GM23248 (cell line): ENCODE measurements at regions not wholly inside any gene's neighbourhood (a gene's known extent, or its start where the extent isn't known, plus 50 kb on each side); places are given as distances from the start of the nearest gene placed in this dataset.

Experiments used
- DNase-seq: peaks from one replicate; pipeline ENCODE4 v3.0.0-alpha.2; 2015
- H2AFZ ChIP-seq: fragments of 200-600 bp; sonication (generic); 2 replicates; pipeline ENCODE4 v1.6.1; 2016; ENCODE audit warnings: antibody characterized with exemption
- H3F3A ChIP-seq: fragments of 200-600 bp; sonication (generic); 2 replicates; pipeline ENCODE4 v1.6.1; 2016; ENCODE audit warnings: mild to moderate bottlenecking, antibody characterized with exemption, mixed run types; ENCODE audit not compliant: insufficient read depth
- H3K27ac ChIP-seq: fragments of 200-600 bp; sonication (generic); 2 replicates; pipeline ENCODE4 v1.5.1; 2016; ENCODE audit warnings: mild to moderate bottlenecking
- H3K27me3 ChIP-seq: fragments of 200-600 bp; sonication (generic); replicated peaks from 2 replicates; pipeline ENCODE4 v1.6.1; 2016; ENCODE audit warnings: mild to moderate bottlenecking; ENCODE audit not compliant: insufficient read depth
- H3K36me3 ChIP-seq: fragments of 200-600 bp; sonication (generic); 2 replicates; pipeline ENCODE4 v1.6.1; 2016; ENCODE audit warnings: low read depth, mild to moderate bottlenecking
- H3K4me1 ChIP-seq: fragments of 200-600 bp; sonication (generic); 2 replicates; pipeline ENCODE4 v1.6.1; 2016; ENCODE audit warnings: mild to moderate bottlenecking; ENCODE audit not compliant: insufficient read depth
- H3K4me2 ChIP-seq: fragments of 200-600 bp; sonication (generic); one replicate; pipeline ENCODE4 v1.6.1; 2016; ENCODE audit warnings: mild to moderate bottlenecking; ENCODE audit not compliant: unreplicated experiment
- H3K4me3 ChIP-seq: fragments of 200-600 bp; sonication (generic); 2 replicates; pipeline ENCODE4 v1.5.1; 2016; ENCODE audit warnings: mild to moderate bottlenecking
- H3K79me2 ChIP-seq: fragments of 200-600 bp; sonication (generic); 2 replicates; pipeline ENCODE4 v1.6.1; 2016; ENCODE audit warnings: mild to moderate bottlenecking; ENCODE audit not compliant: insufficient read depth
- H3K9ac ChIP-seq: fragments of 200-600 bp; sonication (generic); 2 replicates; pipeline ENCODE4 v1.6.1; 2016; ENCODE audit warnings: mild to moderate bottlenecking
- H3K9me2 ChIP-seq: fragments of 200-600 bp; sonication (generic); 2 replicates; pipeline ENCODE4 v1.6.1; 2016; ENCODE audit warnings: mixed run types, mild to moderate bottlenecking, moderate library complexity; ENCODE audit not compliant: insufficient read depth
- H3K9me3 ChIP-seq: fragments of 200-600 bp; sonication (generic); one replicate; pipeline ENCODE4 v1.6.1; 2017; ENCODE audit warnings: low read depth
- H4K20me1 ChIP-seq: fragments of 200-600 bp; sonication (generic); 2 replicates; pipeline ENCODE4 v1.6.0; 2016; ENCODE audit not compliant: insufficient read depth
- EZH2 ChIP-seq: fragments of 200-600 bp; sonication (generic); IDR thresholded peaks from 2 replicates; pipeline ENCODE4 v1.6.1; 2018; ENCODE audit warnings: antibody characterized with exemption, mild to moderate bottlenecking; ENCODE audit not compliant: insufficient read depth, poor library complexity, severe bottlenecking
- EZH2phosphoT487 ChIP-seq: fragments of 200-600 bp; sonication (generic); IDR thresholded peaks from 2 replicates; pipeline ENCODE4 v1.6.1; 2018; ENCODE audit warnings: antibody characterized with exemption, moderate library complexity, mild to moderate bottlenecking, low read depth; ENCODE audit not compliant: insufficient read depth
- WGBS, 2 experiments: methylation state at CpG; one replicate each; pipeline ENCODE4 v1.1.6; 2015 to 2017; ENCODE audit warnings: low lambda C conversion rate in 2 of 2, low coverage in 1 of 2; ENCODE audit errors: missing lambda C conversion rate in 2 of 2; 5-methylcytosine and 5-hydroxymethylcytosine counted together
- in situ Hi-C: fragments of 300-500 bp; cut with MboI; formaldehyde crosslinking; loops from 2 replicates; pipeline ENCODE4 v1.15.0; 2020

DNA sequence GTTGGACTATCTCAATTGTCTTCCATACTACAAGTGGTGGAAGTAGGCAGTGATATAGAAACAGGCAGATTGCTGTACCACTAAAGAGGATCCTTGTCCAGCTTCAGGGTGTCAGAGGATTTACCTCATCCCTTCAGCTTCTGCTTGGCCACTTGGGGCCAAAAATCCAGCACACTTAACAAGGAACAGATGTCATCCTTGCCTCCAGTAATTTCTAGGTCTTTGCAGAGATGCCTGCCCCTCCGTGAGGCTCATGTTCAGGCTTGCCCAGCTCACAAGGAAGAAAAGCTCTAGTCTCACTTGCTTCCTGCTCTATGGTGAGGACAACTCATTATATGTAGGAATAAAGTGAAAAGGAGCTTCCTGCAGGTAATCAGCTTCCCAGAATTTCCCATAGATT is 510.3 kb downstream of the EPHA3 start:
- Histone ChIP-seq H4K20me1 (no peaks in the 10 kb centered on the region), H3K27me3 (no peaks in the 10 kb centered on the region), H3K4me2 (no peak overlapping the region), H3K79me2 (no peaks in the 10 kb centered on the region), H3K9me2 (no peaks in the 10 kb centered on the region), H3K4me1 (no peaks in the 10 kb centered on the region), H3K9ac (no peak overlapping the region), H2AFZ (no peak overlapping the region), H3K36me3 (no peaks in the 10 kb centered on the region), H3K27ac (no peak overlapping the region), H3K9me3 (no peaks in the 10 kb centered on the region), H3F3A (no peaks in the 10 kb centered on the region), H3K4me3 (no peak overlapping the region)
- peak; percentile 5 for DNase-seq
- 6 to 9% methylated on average over 1 of the region's 1 CpG for WGBS, 2 experiments
- no peak for TF ChIP-seq EZH2
- no peak for TF ChIP-seq EZH2phosphoT487
- in situ Hi-C loops, result no loop called here

DNA sequence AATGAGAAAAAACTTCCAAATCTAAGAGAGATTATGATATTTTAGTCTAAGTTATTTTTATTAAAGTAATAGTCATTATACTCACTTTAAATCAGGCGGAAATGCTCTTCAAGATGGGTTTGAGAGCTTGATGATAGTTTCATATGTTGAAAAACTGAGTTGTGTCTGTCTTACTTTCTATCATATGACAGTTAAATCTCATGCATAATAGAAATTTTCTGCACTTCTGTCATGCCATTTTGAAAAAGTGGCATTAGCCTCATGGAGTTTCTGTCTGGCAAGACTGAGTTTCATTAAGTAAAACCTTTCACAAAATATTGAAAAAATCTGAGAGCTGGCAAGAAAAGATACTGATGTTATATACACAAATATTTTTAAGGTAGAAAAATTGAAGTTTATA is 511.8 kb downstream of the EPHA3 start:
- H4K20me1 ChIP-seq, result no peaks in the 10 kb centered on the region
- no peak overlapping the region for H3K27ac ChIP-seq
- WGBS, 2 experiments, result 7 to 21% methylated on average over 1 of the region's 1 CpG
- no peaks in the 10 kb centered on the region for H3K9me3 ChIP-seq
- H3K9me2 ChIP-seq, result no peaks in the 10 kb centered on the region
- TF ChIP-seq EZH2phosphoT487 (no peak), EZH2 (no peak)
- in situ Hi-C loops, result no loop called here
- H3K36me3 ChIP-seq, result no peaks in the 10 kb centered on the region
- DNase-seq, result no peak
- no peaks in the 10 kb centered on the region for H3K4me1 ChIP-seq
- H3K4me2 ChIP-seq, result no peak overlapping the region
- H3F3A ChIP-seq, result no peaks in the 10 kb centered on the region
- no peak overlapping the region for H3K4me3 ChIP-seq
- H3K9ac ChIP-seq, result no peak overlapping the region
- H2AFZ ChIP-seq, result no peak overlapping the region
- no peaks in the 10 kb centered on the region for H3K79me2 ChIP-seq
- H3K27me3 ChIP-seq, result no peaks in the 10 kb centered on the region

DNA sequence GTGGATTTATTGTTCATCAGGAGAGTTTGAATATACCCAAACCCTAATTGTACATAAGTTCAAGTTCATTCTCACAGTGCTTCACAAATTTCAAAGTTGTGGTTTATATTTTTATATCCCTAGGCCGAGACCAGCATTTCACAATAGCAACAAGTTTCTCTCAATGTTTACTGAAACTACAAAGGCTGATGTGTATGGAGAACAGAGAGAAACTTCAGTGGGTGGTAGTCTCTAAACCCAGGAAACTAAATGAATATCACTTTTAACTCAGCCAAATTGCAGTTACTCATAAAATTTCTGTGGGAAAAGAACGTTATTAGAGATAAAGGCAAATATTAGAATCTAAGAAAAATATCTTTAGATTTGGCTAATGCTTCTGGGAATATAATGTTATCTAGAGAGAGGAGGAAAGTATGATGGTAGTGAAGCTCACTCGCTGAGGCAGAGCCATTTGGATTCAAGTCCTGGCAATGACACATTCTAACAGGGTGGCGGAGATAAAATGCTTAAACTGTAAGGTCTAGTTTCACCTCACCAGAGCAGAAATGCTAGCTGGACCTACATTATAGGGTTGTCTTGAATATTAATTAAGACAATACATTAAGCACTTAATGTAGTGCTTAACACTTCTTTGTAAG is 514.8 kb downstream of the EPHA3 start:
- Histone ChIP-seq H3K27ac (no peak overlapping the region), H3K4me3 (no peak overlapping the region), H3K9me2 (no peaks in the 10 kb centered on the region), H4K20me1 (no peaks in the 10 kb centered on the region), H3K9ac (no peak overlapping the region), H3K27me3 (no peaks in the 10 kb centered on the region), H3K4me1 (no peaks in the 10 kb centered on the region), H3K4me2 (no peak overlapping the region), H3K79me2 (no peaks in the 10 kb centered on the region), H3K36me3 (no peaks in the 10 kb centered on the region), H3K9me3 (no peaks in the 10 kb centered on the region), H3F3A (no peaks in the 10 kb centered on the region), H2AFZ (no peak overlapping the region)
- no peak for DNase-seq
- 14 to 17% methylated on average over 4 of the region's 4 CpGs for WGBS, 2 experiments
- in situ Hi-C loops, result no loop called here
- TF ChIP-seq EZH2phosphoT487 (no peak), EZH2 (no peak)

DNA sequence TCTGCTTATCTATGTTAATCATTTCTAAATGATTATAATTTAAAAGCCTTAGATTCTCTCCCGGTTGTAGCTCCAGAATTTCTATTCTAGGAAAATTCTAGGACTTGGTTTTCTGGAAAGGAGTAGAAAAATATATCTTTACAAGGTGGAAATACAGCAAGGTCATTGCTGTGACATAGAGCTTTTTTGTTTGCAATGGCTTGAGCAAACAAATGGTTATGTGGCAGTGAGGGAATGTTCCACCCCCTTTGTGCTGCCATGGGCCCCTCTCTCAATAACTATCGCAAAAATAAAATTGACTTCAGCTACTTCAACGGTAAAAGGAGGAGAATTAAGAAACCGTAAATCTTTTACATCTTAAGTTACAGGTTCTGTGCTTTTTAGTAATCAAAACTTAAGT is 517.1 kb downstream of the EPHA3 start:
- Histone ChIP-seq H3K27ac (no peak overlapping the region), H3K27me3 (no peaks in the 10 kb centered on the region), H3F3A (no peaks in the 10 kb centered on the region), H3K79me2 (no peaks in the 10 kb centered on the region), H3K9me3 (no peaks in the 10 kb centered on the region), H3K9ac (no peak overlapping the region), H3K4me2 (no peak overlapping the region), H2AFZ (no peak overlapping the region), H3K9me2 (no peaks in the 10 kb centered on the region), H4K20me1 (no peaks in the 10 kb centered on the region), H3K36me3 (no peaks in the 10 kb centered on the region), H3K4me3 (no peak overlapping the region), H3K4me1 (no peaks in the 10 kb centered on the region)
- no peak for TF ChIP-seq EZH2
- no peak for TF ChIP-seq EZH2phosphoT487
- in situ Hi-C loops, result no loop called here
- no peak for DNase-seq
- WGBS, 2 experiments, result 23 to 26% methylated on average over 4 of the region's 4 CpGs

DNA sequence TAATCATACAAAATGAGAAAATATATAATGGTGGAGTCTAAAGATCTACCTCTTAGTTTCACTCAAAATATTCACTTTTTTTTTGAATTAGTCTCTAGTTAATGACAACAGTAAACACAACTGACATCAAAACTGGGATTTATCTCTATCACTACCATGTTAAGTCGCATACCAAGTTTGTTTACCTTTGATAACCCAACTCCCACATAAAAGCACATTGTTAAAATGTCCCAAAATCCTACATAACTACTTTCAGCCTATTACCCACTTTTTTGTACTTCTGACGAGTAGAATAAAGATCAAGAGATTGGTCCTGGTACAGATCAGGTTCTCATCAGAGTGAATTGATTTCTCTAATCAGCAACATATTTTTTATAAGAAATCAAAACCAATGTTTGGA is 518.5 kb downstream of the EPHA3 start:
- Histone ChIP-seq H3K27me3 (no peaks in the 10 kb centered on the region), H3K9me3 (no peaks in the 10 kb centered on the region), H3K9me2 (no peaks in the 10 kb centered on the region), H3K79me2 (no peaks in the 10 kb centered on the region), H2AFZ (no peak overlapping the region), H3K4me2 (no peak overlapping the region), H3K9ac (no peak overlapping the region), H4K20me1 (no peaks in the 10 kb centered on the region), H3F3A (no peaks in the 10 kb centered on the region), H3K4me3 (no peak overlapping the region), H3K36me3 (no peaks in the 10 kb centered on the region), H3K4me1 (no peaks in the 10 kb centered on the region), H3K27ac (no peak overlapping the region)
- no peak for DNase-seq
- in situ Hi-C loops, result no loop called here
- TF ChIP-seq EZH2, result no peak
- TF ChIP-seq EZH2phosphoT487, result no peak
- WGBS, 2 experiments, result 8 to 17% methylated on average over 2 of the region's 2 CpGs
